ENCODE measurements at regions not wholly inside any gene's neighbourhood (a gene's known extent, or its start where the extent isn't known, plus 50 kb on each side); places are given as distances from the start of the nearest gene placed in this dataset.
"Not testable (repeated sequence)": the region's sequence is repeated elsewhere in the genome, so short reads cannot be mapped to it uniquely, and the experiment has no call there.

- DNase-seq (ENCODE audit: low read depth), result no peak
Observed at GRCh38 chr11:35046681-35047080, 92.3 kb upstream of the CD44 start.

DNA sequence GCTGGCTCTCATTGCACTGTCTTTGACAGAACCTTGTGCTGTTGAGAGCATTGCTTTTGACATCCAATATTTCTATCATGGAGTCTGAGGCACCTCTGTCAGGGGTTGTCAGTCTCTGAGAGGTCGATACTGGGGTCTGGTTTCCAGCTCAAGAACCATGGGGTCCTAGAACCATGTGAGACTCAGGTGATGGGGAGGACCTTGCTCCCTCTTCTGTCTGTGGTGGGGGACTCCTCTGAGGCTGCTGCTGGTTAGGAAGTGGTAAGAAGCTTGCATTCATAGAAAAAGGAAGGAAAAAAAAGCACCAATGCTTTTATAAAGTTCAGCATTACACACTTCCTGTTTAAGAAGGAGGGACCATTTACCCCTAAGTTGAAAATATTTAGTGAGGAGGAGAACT lies 91.8 kb upstream of the CD44 start:
- DNase-seq (ENCODE audit: low read depth), result no peak

GRCh38 chr11:35047769-35048168 lies 91.2 kb upstream of the CD44 start:
- DNase-seq (ENCODE audit: low read depth), result no peak

DNA sequence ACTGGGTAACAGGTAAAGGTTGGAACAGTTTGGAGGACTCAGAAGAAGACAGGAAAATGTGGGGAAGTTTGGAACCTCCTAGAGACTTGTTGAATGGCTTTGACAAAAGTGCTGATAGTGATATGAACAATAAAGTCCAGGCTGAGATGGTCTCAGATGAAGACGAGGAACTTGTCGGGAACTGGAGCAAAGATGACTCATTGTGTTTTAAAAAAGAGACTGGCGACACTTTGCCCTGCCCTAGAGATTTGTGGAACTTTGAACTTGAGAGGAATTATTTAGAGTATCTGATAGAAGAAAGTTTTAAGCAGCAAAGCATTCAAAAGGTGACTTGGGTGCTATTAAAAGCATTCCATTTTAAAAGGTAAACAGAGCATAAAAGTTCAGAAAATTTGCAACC lies 90.6 kb upstream of the CD44 start:
- DNase-seq (ENCODE audit: low read depth), result not testable (repeated sequence)

DNA sequence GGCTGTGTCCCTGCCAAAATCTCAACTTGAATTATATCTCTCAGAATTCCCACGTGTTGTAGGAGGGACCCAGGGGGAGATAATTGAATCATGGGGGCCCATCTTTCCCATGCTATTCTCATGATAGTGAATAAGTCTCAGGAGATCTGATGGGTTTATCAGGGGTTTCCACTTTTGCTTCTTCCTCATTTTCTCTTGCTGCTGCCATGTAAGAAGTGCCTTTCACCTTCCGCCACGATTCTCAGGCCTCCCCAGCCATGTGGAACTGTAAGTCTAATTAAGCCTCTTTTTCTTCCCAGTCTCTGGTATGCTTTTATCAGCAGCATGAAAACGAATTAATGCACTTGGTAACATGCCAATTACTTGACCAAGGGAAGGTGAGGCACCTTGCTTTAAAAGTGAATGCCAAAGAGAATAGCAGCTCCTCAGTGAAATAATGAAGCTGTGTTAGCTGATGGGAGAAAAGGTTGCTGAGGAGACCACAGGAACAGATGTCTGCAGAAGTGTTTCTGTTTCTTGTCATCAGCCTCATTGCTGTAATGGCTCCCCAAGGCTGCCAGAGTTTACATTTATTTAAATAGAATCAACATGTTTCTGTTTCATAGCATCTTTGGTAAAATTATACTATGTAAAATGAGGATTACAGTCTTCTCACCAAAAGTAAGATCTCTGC lies 89.0 kb upstream of the CD44 start:
- DNase-seq (ENCODE audit: low read depth), result no peak

- DNase-seq (ENCODE audit: low read depth), result no peak
Observed at GRCh38 chr11:35050541-35050995, 88.4 kb upstream of the CD44 start.

- no peak for DNase-seq (ENCODE audit: low read depth)
Observed at GRCh38 chr11:35056391-35057093, 82.4 kb upstream of the CD44 start.

DNA sequence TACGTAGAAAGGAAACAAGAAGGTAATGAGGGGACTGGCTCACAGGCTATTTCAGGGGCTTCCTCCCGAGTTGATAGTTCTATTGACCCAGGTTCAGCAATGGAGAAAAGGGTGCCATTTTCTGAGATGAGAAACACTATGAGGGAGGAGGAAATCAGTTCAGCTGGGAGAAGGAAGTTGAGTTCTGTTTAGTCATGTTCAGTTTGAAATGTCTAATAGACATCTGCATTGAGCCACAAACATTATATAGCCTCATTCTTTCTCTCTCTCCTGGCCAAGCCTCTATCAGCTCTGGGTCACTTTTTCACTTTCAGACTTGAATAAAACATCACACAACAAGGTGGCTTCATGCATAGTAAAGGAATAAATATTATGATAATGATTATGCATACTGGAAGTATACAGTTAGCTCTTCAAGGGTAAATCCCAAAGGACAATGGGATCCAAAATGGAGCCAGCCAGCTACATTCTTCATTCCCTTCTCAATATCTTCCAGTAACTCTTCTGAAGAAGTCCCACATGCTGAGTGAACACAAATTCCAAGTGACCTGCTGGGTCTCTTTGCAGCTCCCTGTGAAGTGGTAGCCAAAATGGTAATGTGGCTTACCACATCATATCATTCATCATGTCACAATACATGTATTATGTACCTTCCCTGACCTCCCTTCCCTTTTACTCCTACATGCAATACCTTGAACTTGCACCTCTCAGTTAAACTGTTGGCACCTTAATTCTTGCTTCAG lies 80.9 kb upstream of the CD44 start:
- no peak for DNase-seq (ENCODE audit: low read depth)

- DNase-seq (ENCODE audit: low read depth), result no peak
Observed at GRCh38 chr11:35058669-35059434, 80.1 kb upstream of the CD44 start.

- no peak for DNase-seq (ENCODE audit: low read depth)
Observed at GRCh38 chr11:35061516-35062440, 77.2 kb upstream of the CD44 start.

- no peak for DNase-seq (ENCODE audit: low read depth)
Observed at GRCh38 chr11:35063488-35063931, 75.5 kb upstream of the CD44 start.

GRCh38 chr11:35064114-35064800 lies 74.7 kb upstream of the CD44 start:
- no peak for DNase-seq (ENCODE audit: low read depth)

GRCh38 chr11:35065566-35065965 lies 73.4 kb upstream of the CD44 start:
- DNase-seq (ENCODE audit: low read depth), result no peak

DNA sequence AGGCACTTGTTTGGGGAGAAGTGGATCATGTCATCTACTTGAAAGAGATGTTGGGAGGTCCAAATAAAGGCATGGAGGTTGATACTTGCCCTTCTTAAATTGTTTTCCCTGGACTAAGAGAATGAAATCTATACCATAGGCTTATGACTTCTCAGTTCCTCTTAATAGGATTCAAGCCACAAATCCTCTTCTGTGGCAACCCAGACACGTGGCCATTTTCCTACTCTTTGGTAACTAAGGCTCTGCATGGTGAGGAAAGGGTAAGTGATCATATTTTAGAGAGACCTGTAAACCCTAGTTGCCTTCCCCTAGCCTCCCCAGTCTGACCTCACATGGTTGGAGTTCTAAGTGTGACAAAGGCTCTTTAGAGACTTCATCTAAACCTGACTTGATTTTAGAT lies 72.9 kb upstream of the CD44 start:
- DNase-seq (ENCODE audit: low read depth), result no peak

DNA sequence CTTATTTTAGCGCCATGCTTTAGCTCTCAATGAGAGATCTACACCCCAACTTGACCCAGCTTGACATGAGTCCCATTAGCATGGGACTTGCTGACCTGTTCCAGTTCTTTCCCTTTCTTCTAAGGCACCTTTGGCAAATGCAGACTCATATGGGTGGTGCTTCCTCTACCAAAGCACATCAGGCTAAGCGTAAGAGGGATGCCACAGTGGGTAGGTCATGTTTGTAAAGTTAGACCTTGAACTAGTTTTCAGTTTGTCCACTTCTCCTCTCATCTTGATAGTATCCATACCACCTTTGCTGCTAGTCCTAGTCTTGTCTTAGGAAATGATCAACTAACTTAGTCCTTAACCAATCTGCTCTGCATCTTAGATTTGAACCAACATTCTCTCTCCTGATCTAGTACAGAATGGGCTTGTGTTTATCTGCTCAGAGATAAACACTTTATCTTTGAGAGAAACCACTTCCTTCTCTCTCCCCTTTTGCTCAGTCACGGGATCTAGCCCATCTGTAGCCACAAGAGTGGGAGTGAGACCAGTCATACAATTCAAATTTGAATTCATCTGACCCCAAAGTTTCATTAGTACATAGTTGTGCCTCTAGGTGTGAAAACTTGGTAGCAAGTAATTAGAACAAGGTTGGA lies 72.1 kb upstream of the CD44 start:
- DNase-seq (ENCODE audit: low read depth), result peak; percentile 35

GRCh38 chr11:35071722-35072121 lies 67.2 kb upstream of the CD44 start:
- no peak for DNase-seq (ENCODE audit: low read depth)

DNA sequence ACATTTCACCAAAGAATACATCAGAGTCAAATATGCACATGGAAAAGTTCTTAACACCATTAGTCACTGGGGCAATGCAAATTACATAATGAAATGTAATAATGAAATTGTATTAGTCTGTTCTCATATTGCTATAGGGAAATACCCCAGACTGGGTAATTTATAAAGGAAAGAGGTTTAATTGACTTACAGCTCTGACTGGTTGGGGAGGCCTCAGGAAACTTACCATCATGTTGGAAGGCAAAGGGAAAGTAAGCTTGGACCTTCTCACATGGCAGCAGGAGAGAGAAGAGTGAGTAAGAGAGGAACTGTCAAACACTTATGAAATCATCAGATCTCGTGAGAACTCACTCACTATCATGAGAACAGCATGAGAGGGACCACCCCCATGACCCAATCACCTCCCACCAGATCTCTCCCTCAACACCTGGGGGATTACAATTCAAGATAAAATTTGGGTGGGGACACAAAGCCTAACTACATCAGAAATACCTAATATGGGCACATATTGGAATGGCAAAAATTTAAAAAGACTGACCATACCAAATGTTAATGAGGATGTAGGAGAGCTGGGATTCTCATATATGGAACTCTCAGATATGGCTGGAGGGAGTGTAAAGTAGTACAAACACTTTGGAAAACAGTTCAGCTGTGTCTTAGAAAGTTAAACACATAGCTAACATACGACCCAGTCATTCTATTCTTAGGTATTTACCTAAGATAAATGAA lies 65.1 kb upstream of the CD44 start:
- DNase-seq (ENCODE audit: low read depth), result no peak

GRCh38 chr11:35076201-35077100 lies 62.5 kb upstream of the CD44 start:
- DNase-seq (ENCODE audit: low read depth), result no peak

Measured in activated gamma-delta T cell treated with anti-CD3 and anti-CD28 coated beads, Interleukin-2, amount 50 U/mL, for 16 hours (primary cell).